ENCODE measurements at regions not wholly inside any gene's neighbourhood (a gene's known extent, or its start where the extent isn't known, plus 50 kb on each side); places are given as distances from the start of the nearest gene placed in this dataset.

- no peak for TF ChIP-seq EZH2phosphoT487 (IDR thresholded peaks at IDR 0.05; ENCODE audit: insufficient read depth, low read depth)
- no peak for TF ChIP-seq EZH2 (IDR thresholded peaks at IDR 0.05; ENCODE audit: insufficient read depth, poor library complexity, severe bottlenecking)
Observed at GRCh38 chr20:53660078-53660909, 66.7 kb upstream of the ZNF217 start.
